ENCODE measurements at regions not wholly inside any gene's neighbourhood (a gene's known extent, or its start where the extent isn't known, plus 50 kb on each side); places are given as distances from the start of the nearest gene placed in this dataset.
"Not testable (repeated sequence)": the region's sequence is repeated elsewhere in the genome, so short reads cannot be mapped to it uniquely, and the experiment has no call there.

- DNase-seq = no peak
Measured at GRCh38 chr2:49801898-49802450, 647.7 kb upstream of the FSHR start.

GRCh38 chr2:49798570-49798969, 644.3 kb upstream of the FSHR start:
- no peak for DNase-seq

GRCh38 chr2:49796266-49796665, 642.0 kb upstream of the FSHR start:
- no peak for DNase-seq

DNA sequence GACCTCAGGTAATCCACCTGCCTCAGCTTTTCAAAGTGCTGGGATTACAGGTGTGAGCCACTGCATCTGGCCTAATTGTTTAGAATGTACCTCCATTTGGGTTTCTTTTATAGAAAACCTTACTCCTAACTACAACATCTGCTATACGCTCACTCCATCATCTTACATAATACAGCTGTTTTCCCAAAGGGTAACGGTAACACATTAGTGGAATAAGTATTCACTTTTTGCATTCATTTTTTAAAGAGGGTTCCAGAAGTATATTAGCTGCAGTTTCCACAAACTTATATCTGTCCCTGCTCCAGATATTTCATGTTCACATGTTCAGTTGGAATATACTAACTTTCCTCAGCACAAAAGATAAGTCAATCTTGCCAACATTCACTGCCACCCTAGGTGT, 640.1 kb upstream of the FSHR start:
- no peak for DNase-seq

DNA sequence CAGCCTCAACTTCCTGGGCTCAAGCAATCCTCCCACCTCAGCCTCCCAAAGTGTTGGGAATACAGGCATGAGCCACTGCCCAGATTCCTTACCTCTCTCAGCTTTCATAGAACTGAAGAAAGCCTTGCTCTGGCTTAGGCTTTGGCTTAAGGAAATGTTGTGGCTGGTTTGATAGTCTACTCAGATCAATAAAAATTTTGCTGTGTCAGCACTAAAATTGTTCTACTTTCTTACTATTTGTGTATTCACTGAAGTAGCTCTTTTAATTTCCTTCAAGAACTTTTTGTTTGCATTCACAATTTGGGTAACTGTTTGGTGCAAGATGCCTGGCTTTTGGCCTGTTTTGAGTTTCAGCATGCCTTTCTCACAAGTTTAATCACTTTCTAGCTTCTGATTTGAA, 634.0 kb upstream of the FSHR start:
- no peak for DNase-seq

- no peak for DNase-seq
Measured at GRCh38 chr2:49780949-49781348, 626.6 kb upstream of the FSHR start.

DNA sequence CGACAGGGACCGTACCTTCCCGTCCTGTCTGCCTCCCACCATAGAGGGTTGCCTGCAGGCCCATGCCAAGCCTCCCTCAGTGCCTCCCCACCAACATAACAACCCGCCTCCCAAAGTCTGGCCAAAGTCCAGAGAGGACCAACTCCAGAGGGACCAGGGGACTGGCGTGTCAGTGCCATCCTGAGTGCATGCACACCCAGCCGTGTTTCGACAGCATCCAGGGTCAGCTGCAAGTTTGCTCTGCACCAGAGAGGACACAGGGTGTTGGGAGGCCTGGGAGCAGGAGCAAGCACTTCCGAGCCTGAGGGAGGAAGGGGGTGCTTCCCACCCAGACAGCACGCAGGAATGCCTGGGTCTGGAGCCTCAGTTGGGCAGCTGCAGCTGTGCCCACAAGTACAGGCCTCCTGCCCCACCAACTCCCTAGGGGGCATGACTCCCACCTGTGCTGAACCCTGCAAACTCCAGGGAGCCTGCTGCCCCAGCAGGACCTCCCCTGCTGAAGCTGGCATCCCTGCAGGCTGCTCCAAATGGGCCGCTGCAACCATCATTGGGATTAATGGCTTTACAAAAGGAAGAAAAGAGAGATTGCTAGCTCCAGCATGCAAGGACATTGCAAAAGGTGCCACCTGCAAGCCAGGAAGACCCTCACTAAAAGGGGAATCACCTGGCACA, 618.1 kb upstream of the FSHR start:
- no peak for DNase-seq

GRCh38 chr2:49770919-49771318, 616.6 kb upstream of the FSHR start:
- peak; percentile 7 for DNase-seq

- DNase-seq = no peak
Measured at GRCh38 chr2:49767316-49767715, 613.0 kb upstream of the FSHR start.

DNA sequence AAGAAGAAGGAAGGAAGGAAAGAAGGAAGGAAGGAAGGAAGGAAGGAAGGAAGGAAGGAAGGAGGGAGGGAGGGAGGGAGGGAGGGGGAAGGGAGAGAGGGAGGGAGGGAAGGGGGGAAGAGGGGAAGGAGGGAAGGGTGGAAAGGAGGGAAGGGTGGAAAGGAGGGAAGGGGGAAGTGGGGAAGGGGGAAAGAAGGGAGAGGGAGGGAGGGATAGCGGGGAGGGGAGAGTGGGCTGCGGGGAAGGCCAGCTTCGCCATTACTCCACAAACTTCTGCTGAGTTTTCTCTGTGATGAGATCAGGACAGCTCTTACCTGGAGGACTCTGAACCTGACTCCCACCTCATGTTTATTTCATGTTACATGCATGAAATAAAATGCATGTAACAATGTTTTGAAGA, 601.5 kb upstream of the FSHR start:
- no peak for DNase-seq

- no peak for DNase-seq
Measured at GRCh38 chr2:49754381-49754780, 600.1 kb upstream of the FSHR start.

GRCh38 chr2:49753344-49753985, 599.1 kb upstream of the FSHR start:
- DNase-seq = no peak

DNA sequence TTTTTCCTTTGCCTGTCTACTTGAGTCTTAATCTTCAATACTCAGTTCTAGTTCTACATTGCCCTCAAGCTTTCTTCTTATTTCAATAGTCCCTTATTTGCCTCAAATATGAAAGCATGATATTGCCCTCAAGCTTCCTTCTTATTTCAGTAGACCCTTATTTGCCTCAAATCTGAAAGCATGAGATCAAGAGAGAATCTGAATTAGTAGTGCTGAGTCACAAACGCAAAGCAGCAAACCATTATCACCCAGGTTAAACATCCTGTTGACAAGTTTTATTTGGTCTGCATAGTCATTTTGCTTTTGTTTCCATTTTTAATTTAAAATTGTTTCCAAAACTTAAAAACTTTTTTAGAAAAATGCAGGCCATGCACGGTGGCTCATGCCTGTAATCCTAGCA, 583.3 kb upstream of the FSHR start:
- DNase-seq = no peak

DNA sequence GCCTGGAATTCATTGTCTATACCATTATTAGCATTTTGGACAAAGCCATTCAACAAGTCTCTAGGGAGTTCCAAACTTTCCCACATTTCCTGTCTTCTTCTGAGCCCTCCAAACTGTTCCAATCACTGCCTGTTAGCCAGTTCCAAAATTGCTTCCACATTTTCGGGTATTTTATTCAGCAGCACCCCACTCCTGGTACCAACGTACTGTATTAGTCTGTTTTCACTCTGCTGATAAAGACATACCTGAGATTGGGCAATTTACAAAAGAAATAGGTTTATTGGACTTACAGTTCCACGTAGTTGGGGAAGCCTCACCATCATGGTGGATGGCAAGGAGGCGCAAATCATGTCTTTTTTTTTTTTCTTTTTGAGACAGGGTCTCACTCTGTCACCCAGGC, 578.6 kb upstream of the FSHR start:
- DNase-seq = not testable (repeated sequence)

DNA sequence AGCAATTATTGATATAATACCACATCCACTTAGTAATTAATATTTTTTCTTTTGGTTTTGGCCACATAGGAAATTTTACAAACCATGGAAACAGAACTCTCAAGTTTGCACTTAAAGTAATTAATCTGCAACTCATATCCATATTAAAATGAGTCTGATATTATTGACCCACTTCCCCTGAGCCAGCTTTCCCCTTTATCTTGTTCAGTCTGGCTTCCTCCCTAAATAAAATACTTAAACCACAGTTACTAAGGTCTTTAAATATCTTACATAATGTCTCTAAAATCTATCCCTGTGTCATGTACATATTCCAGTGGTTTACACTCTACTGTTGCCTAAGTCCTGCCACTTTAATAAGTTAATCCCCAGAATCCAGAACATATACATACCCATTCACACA, 564.9 kb upstream of the FSHR start:
- DNase-seq = no peak

DNA sequence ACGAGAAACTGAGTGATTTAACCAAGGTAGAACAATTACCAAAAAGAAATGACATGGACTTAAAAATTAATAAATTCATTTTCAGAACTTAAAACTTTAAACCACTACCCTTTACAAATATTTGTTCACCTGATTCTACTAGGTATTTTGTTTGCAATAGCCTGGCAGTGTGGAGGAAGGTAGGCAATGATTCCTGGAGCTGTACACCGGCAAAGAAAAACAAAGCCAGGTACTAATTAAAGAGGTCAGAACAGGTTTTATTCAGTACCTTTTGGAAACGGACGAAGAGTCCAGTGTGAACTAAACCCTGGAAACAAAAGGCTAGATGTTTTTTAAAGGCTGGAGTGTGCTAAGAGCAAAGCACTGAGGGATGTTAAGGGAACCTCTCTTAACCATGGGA, 561.3 kb upstream of the FSHR start:
- DNase-seq = no peak

DNA sequence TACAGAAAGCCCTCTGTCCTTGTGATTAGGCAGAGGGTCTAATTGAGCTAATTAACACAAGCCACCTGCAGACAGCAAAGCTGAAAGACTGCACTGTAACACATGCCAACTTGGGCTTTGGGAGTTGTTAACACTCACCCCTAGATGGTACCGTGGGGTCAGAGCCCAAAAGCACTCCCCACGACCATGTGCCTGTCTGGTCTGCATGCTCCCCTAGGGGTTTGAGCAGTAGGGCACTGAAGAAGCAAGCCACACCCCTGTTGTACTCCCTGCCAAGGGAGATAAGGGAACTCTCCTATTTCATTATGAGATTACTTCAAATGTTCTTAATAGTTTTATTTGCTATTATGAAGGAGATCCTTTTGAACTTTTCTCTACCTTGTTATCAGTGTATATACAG, 560.1 kb upstream of the FSHR start:
- no peak for DNase-seq

DNA sequence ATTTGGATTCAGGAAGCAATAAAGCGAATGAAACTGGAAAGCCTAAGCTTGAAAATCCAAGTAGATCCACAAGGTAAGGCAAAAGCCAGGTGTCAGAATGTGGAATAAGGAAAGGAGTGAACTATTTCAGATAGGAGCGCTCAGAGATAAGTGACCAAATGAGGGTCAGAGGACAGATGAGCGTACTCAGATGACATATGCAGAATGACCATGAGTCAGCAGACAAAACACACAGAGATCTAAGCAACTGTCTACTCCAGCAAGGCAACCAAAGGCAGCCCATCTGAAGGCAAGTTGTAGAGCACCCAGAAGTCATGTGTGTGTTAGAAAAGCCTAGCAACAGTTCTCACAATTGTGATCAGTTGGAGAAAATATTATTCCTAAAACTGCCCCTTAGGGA, 548.4 kb upstream of the FSHR start:
- no peak for DNase-seq

GRCh38 chr2:49693961-49694360, 539.6 kb upstream of the FSHR start:
- DNase-seq = no peak

- not testable (repeated sequence) for DNase-seq
Measured at GRCh38 chr2:49692022-49692421, 537.7 kb upstream of the FSHR start.

DNA sequence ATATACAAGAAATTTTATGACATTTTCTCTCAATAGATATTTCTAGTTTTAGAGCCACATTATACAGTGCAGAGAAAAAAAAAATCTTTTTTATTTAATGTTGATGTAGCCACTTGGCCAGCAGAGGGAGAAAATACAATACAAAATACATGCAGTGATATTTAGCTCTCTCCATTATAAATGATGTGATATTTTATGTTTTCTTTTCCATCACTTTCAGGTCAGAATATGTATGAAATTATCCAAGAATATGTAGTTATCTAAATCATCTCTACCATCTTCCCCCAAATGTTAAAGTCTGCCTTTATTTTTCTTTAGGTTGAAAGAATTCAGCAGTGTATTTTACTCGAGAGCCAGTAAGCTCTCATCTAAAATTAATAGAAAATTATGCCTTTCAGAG, 533.6 kb upstream of the FSHR start:
- peak; percentile 2 for DNase-seq

- no peak for DNase-seq
Measured at GRCh38 chr2:49686897-49687442, 532.7 kb upstream of the FSHR start.

- DNase-seq = no peak
Measured at GRCh38 chr2:49686291-49686690, 532.0 kb upstream of the FSHR start.

GRCh38 chr2:49677227-49677626, 522.9 kb upstream of the FSHR start:
- DNase-seq = no peak

GRCh38 chr2:49664827-49665226, 510.5 kb upstream of the FSHR start:
- no peak for DNase-seq

Measured in NCI-H1092 treated with DMSO at 0.1 percent for 48 hours (cell line).